GM12878 (cell line): ENCODE measurements at regions not wholly inside any gene's neighbourhood (a gene's known extent, or its start where the extent isn't known, plus 50 kb on each side); places are given as distances from the start of the nearest gene placed in this dataset.

Experiments
- ATAC-seq: fragments of 200-7000 bp; cut with Tn5 transposase; 3 replicates; pipeline ENCODE4 v1.9.1; 2020; ENCODE audit warnings: mild to moderate bottlenecking, moderate library complexity
- BruUV-seq: library from RNA; stranded (reverse); fragments of 400-500 nt; replicated peaks from 2 replicates; lab custom pipeline; 2021; lab: Mats Ljungman, UMichigan
- CTCF ChIA-PET: fragments of 300-600 bp; sonication (Branson Sonifier 250); formaldehyde crosslinking; extraction: SDS; loops from one replicate; lab custom pipeline; 2021; ENCODE audit warnings: inconsistent platforms; lab: Yijun Ruan, JAX
- POLR2A ChIA-PET: fragments of 350-600 bp; formaldehyde crosslinking; extraction: SDS; loops from one replicate; lab custom pipeline; 2021; ENCODE audit warnings: inconsistent platforms; lab: Charles Lee
- RAD21 ChIA-PET: fragments of 300-600 bp; sonication (Branson Sonifier 250); formaldehyde crosslinking; loops from one replicate; lab custom pipeline; 2023; ENCODE audit warnings: antibody characterized with exemption; ENCODE audit not compliant: unreplicated experiment; lab: Charles Lee
- SMC1A ChIA-PET: fragments of 300-600 bp; sonication (Branson Sonifier 250); formaldehyde crosslinking; loops from one replicate; lab custom pipeline; 2023; ENCODE audit not compliant: unreplicated experiment, uncharacterized antibody; lab: Charles Lee
- DNase-seq: peaks from one replicate; pipeline ENCODE4 v3.0.0-alpha.2; 2011; ENCODE audit warnings: low read depth, low spot score
- FAIRE-seq: peaks from 3 replicates; lab custom pipeline; 2011; peaks lifted over from hg19 to GRCh38; lab: Jason Lieb, UNC
- H2AFZ ChIP-seq: 2 replicates; pipeline ENCODE4 v1.6.0; 2011; ENCODE audit warnings: low read depth, low read length, control low read depth; ENCODE audit not compliant: control insufficient read depth
- H3K27ac ChIP-seq: 2 replicates; pipeline ENCODE4 v1.5.1; 2011; ENCODE audit warnings: control low read depth; ENCODE audit not compliant: control insufficient read depth, insufficient read depth
- H3K27me3 ChIP-seq, 2 experiments: replicated peaks in 1 of 2; 2 replicates each; pipeline versions ENCODE4 v1.6.0 to v1.6.1; 2011; ENCODE audit warnings: low read length in 1 of 2; ENCODE audit not compliant: control insufficient read depth in 2 of 2, insufficient read depth in 2 of 2
- H3K36me3 ChIP-seq, 2 experiments: 2 replicates each; pipeline ENCODE4 v1.5.1; 2011; ENCODE audit warnings: low read length in 1 of 2; ENCODE audit not compliant: control insufficient read depth in 2 of 2, insufficient read depth in 2 of 2
- H3K4me1 ChIP-seq: 2 replicates; pipeline ENCODE4 v1.6.1; 2011; ENCODE audit warnings: mild to moderate bottlenecking, low read length, moderate library complexity, mixed read lengths; ENCODE audit not compliant: control insufficient read depth, insufficient read depth
- H3K4me2 ChIP-seq: 2 replicates; pipeline ENCODE4 v1.6.0; 2011; ENCODE audit warnings: control low read depth; ENCODE audit not compliant: control insufficient read depth, insufficient read depth
- H3K4me3 ChIP-seq: fragments of 200-600 bp; sonication (generic); 2 replicates; pipeline ENCODE4 v1.5.1; 2016
- H3K79me2 ChIP-seq: 2 replicates; pipeline ENCODE4 v1.6.0; 2011; ENCODE audit warnings: low read length; ENCODE audit not compliant: control insufficient read depth, insufficient read depth
- H3K9ac ChIP-seq: 2 replicates; pipeline ENCODE4 v1.8.0; 2011; ENCODE audit warnings: low read length, control low read depth, mixed read lengths; ENCODE audit not compliant: control insufficient read depth, insufficient read depth
- H3K9me3 ChIP-seq: replicated peaks from 3 replicates; pipeline ENCODE4 v1.5.1; 2011; ENCODE audit warnings: mild to moderate bottlenecking, low read length; ENCODE audit not compliant: control insufficient read depth, insufficient read depth
- H4K20me1 ChIP-seq: 2 replicates; pipeline ENCODE4 v1.6.0; 2011; ENCODE audit not compliant: control insufficient read depth, insufficient read depth
- BMI1 ChIP-seq: fragments of 450-650 bp; IDR thresholded peaks from 2 replicates; pipeline ENCODE4 v1.6.1; 2016; ENCODE audit warnings: mild to moderate bottlenecking, moderate library complexity, borderline replicate concordance
- CBX5 ChIP-seq: sonication (generic); IDR thresholded peaks from 2 replicates; pipeline ENCODE4 v1.6.1; 2016; ENCODE audit warnings: low read depth, moderate library complexity, mild to moderate bottlenecking, inconsistent platforms
- EZH2 ChIP-seq: IDR thresholded peaks from 2 replicates; pipeline ENCODE4 v1.6.1; 2012; ENCODE audit warnings: low read depth, mild to moderate bottlenecking, control low read depth, inconsistent platforms, low read length, borderline replicate concordance; ENCODE audit not compliant: control insufficient read depth
- GATAD2B ChIP-seq: fragments of 450-650 bp; conservative IDR thresholded peaks from 2 replicates; pipeline ENCODE4 v1.6.1; 2017; ENCODE audit warnings: low read depth, mild to moderate bottlenecking, moderate library complexity
- IKZF1 ChIP-seq: fragments of 450-650 bp; conservative IDR thresholded peaks from 2 replicates; pipeline ENCODE4 v1.6.1; 2017; ENCODE audit warnings: antibody characterized with exemption, mild to moderate bottlenecking
- KDM1A ChIP-seq: fragments of 200-600 bp; sonication (generic); IDR thresholded peaks from 2 replicates; pipeline ENCODE4 v1.6.1; 2016; ENCODE audit warnings: borderline replicate concordance
- MTA3 ChIP-seq: IDR thresholded peaks from 2 replicates; pipeline ENCODE4 v1.6.1; 2012; ENCODE audit warnings: low read length, inconsistent platforms, borderline replicate concordance
- NRF1 ChIP-seq: conservative IDR thresholded peaks from 2 replicates; pipeline ENCODE4 v1.6.1; 2011; ENCODE audit warnings: mild to moderate bottlenecking, low read depth, low read length, improper control_type of control experiment
- PAX5 ChIP-seq: IDR thresholded peaks from 2 replicates; pipeline ENCODE4 v1.6.1; 2011; ENCODE audit warnings: low read depth, low read length, borderline replicate concordance
- PAX8 ChIP-seq: fragments of 450-650 bp; IDR thresholded peaks from 2 replicates; pipeline ENCODE4 v1.6.1; 2017; ENCODE audit warnings: mild to moderate bottlenecking, moderate library complexity
- SP1 ChIP-seq: IDR thresholded peaks from one replicate; pipeline ENCODE4 v1.6.1; 2011; ENCODE audit warnings: low read depth, low read length
- TAF1 ChIP-seq: IDR thresholded peaks from 2 replicates; pipeline ENCODE4 v1.6.1; 2011; ENCODE audit warnings: mild to moderate bottlenecking, low read depth, low read length, borderline replicate concordance
- ZBED1 ChIP-seq: IDR thresholded peaks from 2 replicates; pipeline ENCODE4 v1.6.1; 2016; ENCODE audit warnings: borderline replicate concordance
- ZNF217 ChIP-seq: fragments of 450-650 bp; IDR thresholded peaks from 2 replicates; pipeline ENCODE4 v1.6.1; 2017; ENCODE audit warnings: antibody characterized with exemption, mild to moderate bottlenecking
- ZNF622 ChIP-seq: fragments of 450-650 bp; IDR thresholded peaks from 2 replicates; pipeline ENCODE4 v1.6.1; 2017; ENCODE audit warnings: mild to moderate bottlenecking, inconsistent platforms
- WGBS: methylation state at CpG from one replicate; pipeline ENCODE4 v1.1.6; 2016; ENCODE audit warnings: low lambda C conversion rate; ENCODE audit not compliant: insufficient replicate concordance, insufficient coverage; ENCODE audit errors: missing lambda C conversion rate; 5-methylcytosine and 5-hydroxymethylcytosine counted together
- in situ Hi-C: fragments of 300-500 bp; cut with MboI; formaldehyde crosslinking; loops from 9 replicates; pipeline ENCODE4 v1.14.3; 2018; ENCODE audit warnings: mixed read lengths
- intact Hi-C: fragments of 100-400 bp; cut with micrococcal nuclease; formaldehyde crosslinking; loops from one replicate; pipeline ENCODE4 v1.14.2; 2022; ENCODE audit not compliant: unreplicated experiment
- TF ChIP-seq, protein P1 (sequence below): IDR thresholded peaks from 2 replicates; pipeline ENCODE4 v1.6.1; 2012; ENCODE audit warnings: mild to moderate bottlenecking, low read depth, low read length
- TF ChIP-seq, protein P2 (sequence below): fragments of 450-650 bp; formaldehyde crosslinking; IDR thresholded peaks from 2 replicates; pipeline ENCODE4 v1.4.0; 2020; ENCODE audit warnings: mild to moderate bottlenecking, moderate library complexity
- TF ChIP-seq, protein P3 (sequence below): fragments of 450-650 bp; IDR thresholded peaks from 2 replicates; pipeline ENCODE4 v1.6.1; 2016; ENCODE audit warnings: mild to moderate bottlenecking

DNA sequence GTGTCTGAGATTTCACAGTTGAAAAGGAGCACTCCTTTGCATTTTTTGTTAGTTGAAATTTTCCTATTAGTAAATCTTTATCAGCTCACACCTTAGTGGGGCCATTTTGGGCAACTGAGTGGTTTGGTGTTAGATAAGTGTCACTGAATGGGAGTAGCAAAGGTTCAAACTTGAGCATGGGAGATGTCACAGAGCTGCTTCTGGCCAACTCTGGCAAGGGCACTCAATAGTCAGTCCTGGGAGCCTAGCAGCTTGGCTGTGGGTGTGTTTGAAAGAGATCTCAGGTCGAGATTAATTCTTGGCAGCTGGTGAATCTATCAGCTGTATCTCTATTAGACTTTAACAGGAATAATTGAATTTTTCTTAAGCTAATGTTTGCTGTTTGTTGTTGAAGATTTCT lies 579.3 kb downstream of the EDEM1 start:
- Histone ChIP-seq H3K9ac (no peak overlapping the region), H3K9me3 (no peaks in the 10 kb centered on the region), H2AFZ (no peak overlapping the region), H3K36me3 (no peaks in the 10 kb centered on the region)
- BruUV-seq, result no TSS peak
- no peak; the same call in 2 of the 3 replicates for ATAC-seq
- WGBS, result 0% methylated on average over 1 of the region's 1 CpG
- RAD21 ChIA-PET, result interaction anchor here (1.0 kb wide), 1 partner anchor 8 kb away, joined by 3 read pairs; no protein-coding TSS in a partner anchor
- CTCF ChIA-PET, result interaction anchor here (1.0 to 2.5 kb wide), 6 partner anchors 8 to 35 kb away, joined by 4 to 10 read pairs (median 4); no protein-coding TSS in a partner anchor
- intact Hi-C loops, result no loop called here
- DNase-seq, result no peak
- no peak for TF ChIP-seq TAF1
- TF ChIP-seq PAX5, result no peak
- TF ChIP-seq, protein P1, sequence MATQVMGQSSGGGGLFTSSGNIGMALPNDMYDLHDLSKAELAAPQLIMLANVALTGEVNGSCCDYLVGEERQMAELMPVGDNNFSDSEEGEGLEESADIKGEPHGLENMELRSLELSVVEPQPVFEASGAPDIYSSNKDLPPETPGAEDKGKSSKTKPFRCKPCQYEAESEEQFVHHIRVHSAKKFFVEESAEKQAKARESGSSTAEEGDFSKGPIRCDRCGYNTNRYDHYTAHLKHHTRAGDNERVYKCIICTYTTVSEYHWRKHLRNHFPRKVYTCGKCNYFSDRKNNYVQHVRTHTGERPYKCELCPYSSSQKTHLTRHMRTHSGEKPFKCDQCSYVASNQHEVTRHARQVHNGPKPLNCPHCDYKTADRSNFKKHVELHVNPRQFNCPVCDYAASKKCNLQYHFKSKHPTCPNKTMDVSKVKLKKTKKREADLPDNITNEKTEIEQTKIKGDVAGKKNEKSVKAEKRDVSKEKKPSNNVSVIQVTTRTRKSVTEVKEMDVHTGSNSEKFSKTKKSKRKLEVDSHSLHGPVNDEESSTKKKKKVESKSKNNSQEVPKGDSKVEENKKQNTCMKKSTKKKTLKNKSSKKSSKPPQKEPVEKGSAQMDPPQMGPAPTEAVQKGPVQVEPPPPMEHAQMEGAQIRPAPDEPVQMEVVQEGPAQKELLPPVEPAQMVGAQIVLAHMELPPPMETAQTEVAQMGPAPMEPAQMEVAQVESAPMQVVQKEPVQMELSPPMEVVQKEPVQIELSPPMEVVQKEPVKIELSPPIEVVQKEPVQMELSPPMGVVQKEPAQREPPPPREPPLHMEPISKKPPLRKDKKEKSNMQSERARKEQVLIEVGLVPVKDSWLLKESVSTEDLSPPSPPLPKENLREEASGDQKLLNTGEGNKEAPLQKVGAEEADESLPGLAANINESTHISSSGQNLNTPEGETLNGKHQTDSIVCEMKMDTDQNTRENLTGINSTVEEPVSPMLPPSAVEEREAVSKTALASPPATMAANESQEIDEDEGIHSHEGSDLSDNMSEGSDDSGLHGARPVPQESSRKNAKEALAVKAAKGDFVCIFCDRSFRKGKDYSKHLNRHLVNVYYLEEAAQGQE, result no peak
- no peak for TF ChIP-seq MTA3
- no peak for TF ChIP-seq IKZF1
- TF ChIP-seq, protein P2, sequence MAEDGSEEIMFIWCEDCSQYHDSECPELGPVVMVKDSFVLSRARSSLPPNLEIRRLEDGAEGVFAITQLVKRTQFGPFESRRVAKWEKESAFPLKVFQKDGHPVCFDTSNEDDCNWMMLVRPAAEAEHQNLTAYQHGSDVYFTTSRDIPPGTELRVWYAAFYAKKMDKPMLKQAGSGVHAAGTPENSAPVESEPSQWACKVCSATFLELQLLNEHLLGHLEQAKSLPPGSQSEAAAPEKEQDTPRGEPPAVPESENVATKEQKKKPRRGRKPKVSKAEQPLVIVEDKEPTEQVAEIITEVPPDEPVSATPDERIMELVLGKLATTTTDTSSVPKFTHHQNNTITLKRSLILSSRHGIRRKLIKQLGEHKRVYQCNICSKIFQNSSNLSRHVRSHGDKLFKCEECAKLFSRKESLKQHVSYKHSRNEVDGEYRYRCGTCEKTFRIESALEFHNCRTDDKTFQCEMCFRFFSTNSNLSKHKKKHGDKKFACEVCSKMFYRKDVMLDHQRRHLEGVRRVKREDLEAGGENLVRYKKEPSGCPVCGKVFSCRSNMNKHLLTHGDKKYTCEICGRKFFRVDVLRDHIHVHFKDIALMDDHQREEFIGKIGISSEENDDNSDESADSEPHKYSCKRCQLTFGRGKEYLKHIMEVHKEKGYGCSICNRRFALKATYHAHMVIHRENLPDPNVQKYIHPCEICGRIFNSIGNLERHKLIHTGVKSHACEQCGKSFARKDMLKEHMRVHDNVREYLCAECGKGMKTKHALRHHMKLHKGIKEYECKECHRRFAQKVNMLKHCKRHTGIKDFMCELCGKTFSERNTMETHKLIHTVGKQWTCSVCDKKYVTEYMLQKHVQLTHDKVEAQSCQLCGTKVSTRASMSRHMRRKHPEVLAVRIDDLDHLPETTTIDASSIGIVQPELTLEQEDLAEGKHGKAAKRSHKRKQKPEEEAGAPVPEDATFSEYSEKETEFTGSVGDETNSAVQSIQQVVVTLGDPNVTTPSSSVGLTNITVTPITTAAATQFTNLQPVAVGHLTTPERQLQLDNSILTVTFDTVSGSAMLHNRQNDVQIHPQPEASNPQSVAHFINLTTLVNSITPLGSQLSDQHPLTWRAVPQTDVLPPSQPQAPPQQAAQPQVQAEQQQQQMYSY (CRISPR knock-in tag), result no peak
- TF ChIP-seq, protein P3, sequence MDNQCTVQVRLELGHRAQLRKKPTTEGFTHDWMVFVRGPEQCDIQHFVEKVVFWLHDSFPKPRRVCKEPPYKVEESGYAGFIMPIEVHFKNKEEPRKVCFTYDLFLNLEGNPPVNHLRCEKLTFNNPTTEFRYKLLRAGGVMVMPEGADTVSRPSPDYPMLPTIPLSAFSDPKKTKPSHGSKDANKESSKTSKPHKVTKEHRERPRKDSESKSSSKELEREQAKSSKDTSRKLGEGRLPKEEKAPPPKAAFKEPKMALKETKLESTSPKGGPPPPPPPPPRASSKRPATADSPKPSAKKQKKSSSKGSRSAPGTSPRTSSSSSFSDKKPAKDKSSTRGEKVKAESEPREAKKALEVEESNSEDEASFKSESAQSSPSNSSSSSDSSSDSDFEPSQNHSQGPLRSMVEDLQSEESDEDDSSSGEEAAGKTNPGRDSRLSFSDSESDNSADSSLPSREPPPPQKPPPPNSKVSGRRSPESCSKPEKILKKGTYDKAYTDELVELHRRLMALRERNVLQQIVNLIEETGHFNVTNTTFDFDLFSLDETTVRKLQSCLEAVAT, result no peak
- no peak for TF ChIP-seq CBX5
- TF ChIP-seq NRF1, result no peak
- no peak for TF ChIP-seq EZH2
- no peak for TF ChIP-seq BMI1
- no peak for TF ChIP-seq ZNF217
- TF ChIP-seq ZBED1, result no peak
- no peak for TF ChIP-seq SP1
- TF ChIP-seq GATAD2B, result no peak
- TF ChIP-seq ZNF622, result no peak
- no peak for TF ChIP-seq KDM1A
- no peak for TF ChIP-seq PAX8
- TF ChIP-seq, all 136 proteins: peak for 0
- H3K4me1 ChIP-seq, result no peaks in the 10 kb centered on the region
- SMC1A ChIA-PET, result interaction anchor here (0.6 to 4.0 kb wide), 5 partner anchors 9 to 978 kb away, joined by 3 to 32 read pairs (median 3); no protein-coding TSS in a partner anchor
- H4K20me1 ChIP-seq, result no peaks in the 10 kb centered on the region
- no peaks in the 10 kb centered on the region for H3K79me2 ChIP-seq
- H3K27ac ChIP-seq, result no peak overlapping the region
- H3K4me3 ChIP-seq, result no peak overlapping the region
- POLR2A ChIA-PET, result interaction anchor here (0.7 kb wide), 1 partner anchor 151 kb away, joined by 3 read pairs; no protein-coding TSS in a partner anchor
- no peaks in the 10 kb centered on the region for H3K27me3 ChIP-seq
- H3K4me2 ChIP-seq, result no peak overlapping the region
- no peak for FAIRE-seq
- in situ Hi-C loops, result no loop called here
